A549 (cell line): ENCODE measurements at regions not wholly inside any gene's neighbourhood (a gene's known extent, or its start where the extent isn't known, plus 50 kb on each side); places are given as distances from the start of the nearest gene placed in this dataset.

Source experiments
- ATAC-seq, 2 experiments: fragments of 200-7000 bp in 1 of 2; fragments of >200 bp in 1 of 2; cut with Nextera tagmentation in 1 of 2; cut with Tn5 transposase in 1 of 2; 3 replicates each; pipeline versions ENCODE4 v1.8.0 to v1.9.1; 2018 to 2020; ENCODE audit warnings: mild to moderate bottlenecking in 1 of 2, moderate library complexity in 1 of 2
- CTCF ChIA-PET: fragments of 300-600 bp; sonication (Branson Sonifier 250); formaldehyde crosslinking; extraction: SDS; loops from one replicate; lab custom pipeline; 2021; ENCODE audit warnings: antibody characterized with exemption, inconsistent platforms; lab: Yijun Ruan, JAX
- POLR2A ChIA-PET: fragments of 350-600 bp; formaldehyde crosslinking; extraction: SDS; loops from one replicate; lab custom pipeline; 2021; ENCODE audit warnings: antibody characterized with exemption, inconsistent platforms; lab: Yijun Ruan, JAX
- DNase-seq, 2 experiments: peaks; one replicate each; pipeline versions ENCODE4 v3.0.0 to v3.0.0-alpha.2; 2011 to 2016; ENCODE audit warnings: low read depth in 1 of 2, low spot score in 1 of 2
- FAIRE-seq: peaks from 2 replicates; lab custom pipeline; 2011; peaks lifted over from hg19 to GRCh38; lab: Jason Lieb, UNC
- H3K27ac ChIP-seq, 2 experiments: fragments of >200 bp; sonication (Bioruptor Twin); formaldehyde crosslinking; 3 replicates each; pipeline ENCODE4 v1.5.1; 2016 to 2017
- H3K4me1 ChIP-seq: fragments of >200 bp; sonication (Bioruptor Twin); formaldehyde crosslinking; 3 replicates; pipeline ENCODE4 v1.6.1; 2016
- H3K4me2 ChIP-seq: fragments of >200 bp; sonication (Bioruptor Twin); formaldehyde crosslinking; 3 replicates; pipeline ENCODE4 v1.6.1; 2016
- H3K4me3 ChIP-seq: fragments of >200 bp; sonication (Bioruptor Twin); formaldehyde crosslinking; 3 replicates; pipeline ENCODE4 v1.5.1; 2016
- H3K9me3 ChIP-seq: fragments of >200 bp; sonication (Bioruptor Twin); formaldehyde crosslinking; 3 replicates; pipeline ENCODE4 v1.6.1; 2016
- BHLHE40 ChIP-seq: IDR thresholded peaks from 2 replicates; pipeline ENCODE4 v1.6.1; 2012; ENCODE audit warnings: low read depth, low read length, inconsistent platforms
- CEBPB ChIP-seq, 2 experiments: fragments of >200 bp in 1 of 2; sonication (Bioruptor Twin) in 1 of 2; formaldehyde crosslinking in 1 of 2; IDR thresholded peaks; 2 replicates each; pipeline ENCODE4 v1.6.1; 2012 to 2016
- CHD2 ChIP-seq: fragments of 150-350 bp; IDR thresholded peaks from 2 replicates; pipeline ENCODE4 v1.6.1; 2014; ENCODE audit warnings: low read length; ENCODE audit not compliant: partially characterized antibody
- EHF ChIP-seq: fragments of 250-450 bp; sonication (Bioruptor Pico); IDR thresholded peaks from 2 replicates; pipeline ENCODE4 v1.5.0; 2020; ENCODE audit warnings: mild to moderate bottlenecking
- EP300 ChIP-seq, 2 experiments: fragments of >200 bp; sonication (Bioruptor Twin); formaldehyde crosslinking; IDR thresholded peaks; 2 replicates in 1 of 2; 3 replicates in 1 of 2; pipeline ENCODE4 v1.6.1; 2016 to 2017
- ESRRA ChIP-seq: fragments of 150-350 bp; IDR thresholded peaks from 2 replicates; pipeline ENCODE4 v1.6.1; 2014; ENCODE audit warnings: mild to moderate bottlenecking, low read length, borderline replicate concordance
- FOXS1 ChIP-seq: fragments of 250-450 bp; sonication (Bioruptor Pico); IDR thresholded peaks from 2 replicates; pipeline ENCODE4 v1.5.0; 2020; ENCODE audit warnings: mild to moderate bottlenecking, moderate library complexity
- GATA3 ChIP-seq: IDR thresholded peaks from 2 replicates; pipeline ENCODE4 v1.6.1; 2012; ENCODE audit warnings: borderline replicate concordance
- HEYL ChIP-seq: fragments of 250-450 bp; sonication (Bioruptor Pico); IDR thresholded peaks from 2 replicates; pipeline ENCODE4 v1.8.0; 2021; ENCODE audit warnings: mild to moderate bottlenecking, moderate library complexity
- HOXB5 ChIP-seq: fragments of 250-450 bp; sonication (Bioruptor Pico); IDR thresholded peaks from 2 replicates; pipeline ENCODE4 v1.5.0; 2020; ENCODE audit warnings: mild to moderate bottlenecking, moderate library complexity
- KDM1A ChIP-seq: fragments of 200-600 bp; sonication (generic); IDR thresholded peaks from 2 replicates; pipeline ENCODE4 v1.6.1; 2016; ENCODE audit warnings: low read depth, mild to moderate bottlenecking
- KDM5A ChIP-seq: fragments of 200-600 bp; sonication (generic); IDR thresholded peaks from 2 replicates; pipeline ENCODE4 v1.6.1; 2016; ENCODE audit warnings: antibody characterized with exemption, mild to moderate bottlenecking
- NPAS2 ChIP-seq: fragments of 250-450 bp; sonication (Bioruptor Pico); IDR thresholded peaks from 2 replicates; pipeline ENCODE4 v1.8.0; 2022; ENCODE audit warnings: mild to moderate bottlenecking, moderate library complexity, borderline replicate concordance
- NR3C1 ChIP-seq: fragments of >200 bp; sonication (Bioruptor Twin); formaldehyde crosslinking; IDR thresholded peaks from 3 replicates; pipeline ENCODE4 v1.6.1; 2017
- POLR2AphosphoS2 ChIP-seq: conservative IDR thresholded peaks from 2 replicates; pipeline ENCODE4 v1.6.1; 2012; ENCODE audit warnings: low read length, improper control_type of control experiment, inconsistent platforms
- RAD21 ChIP-seq, 2 experiments: fragments of >200 bp in 1 of 2; sonication (Bioruptor Twin) in 1 of 2; formaldehyde crosslinking in 1 of 2; IDR thresholded peaks in 1 of 2; conservative IDR thresholded peaks in 1 of 2; 2 replicates in 1 of 2; 3 replicates in 1 of 2; pipeline ENCODE4 v1.6.1; 2012 to 2018; ENCODE audit warnings: inconsistent platforms in 1 of 2
- RFX5 ChIP-seq: fragments of 450-650 bp; IDR thresholded peaks from 2 replicates; pipeline ENCODE4 v1.7.1; 2014; ENCODE audit warnings: antibody characterized with exemption, mild to moderate bottlenecking, moderate library complexity
- SMC3 ChIP-seq: fragments of >200 bp; sonication (Bioruptor Twin); formaldehyde crosslinking; IDR thresholded peaks from 3 replicates; pipeline ENCODE4 v1.6.1; 2018; ENCODE audit warnings: inconsistent platforms
- SREBF2 ChIP-seq: fragments of 450-650 bp; IDR thresholded peaks from 2 replicates; pipeline ENCODE4 v1.6.1; 2014; ENCODE audit warnings: mild to moderate bottlenecking, moderate library complexity
- TFCP2L1 ChIP-seq: fragments of 250-450 bp; sonication (Bioruptor Pico); IDR thresholded peaks from 2 replicates; pipeline ENCODE4 v1.5.0; 2021; ENCODE audit warnings: mild to moderate bottlenecking
- TP53 ChIP-seq: fragments of 250-450 bp; sonication (Bioruptor Pico); IDR thresholded peaks from 2 replicates; pipeline ENCODE4 v1.5.0; 2021; ENCODE audit warnings: mild to moderate bottlenecking, moderate library complexity
- ZNF302 ChIP-seq: fragments of 250-450 bp; sonication (Bioruptor Pico); IDR thresholded peaks from 2 replicates; pipeline ENCODE4 v1.9.0; 2021; ENCODE audit warnings: inconsistent platforms, mild to moderate bottlenecking, moderate library complexity
- WGBS: methylation state at CpG from one replicate; pipeline ENCODE4 v1.1.6; 2017; ENCODE audit errors: missing lambda C conversion rate; 5-methylcytosine and 5-hydroxymethylcytosine counted together
- TF ChIP-seq, protein P1 (sequence below): IDR thresholded peaks from 2 replicates; pipeline ENCODE4 v1.6.1; 2012
- TF ChIP-seq, protein P2 (sequence below): IDR thresholded peaks from 2 replicates; pipeline ENCODE4 v1.6.1; 2012; ENCODE audit warnings: low read depth, borderline replicate concordance
- TF ChIP-seq, protein P3 (sequence below): fragments of >200 bp; sonication (Bioruptor Twin); formaldehyde crosslinking; IDR thresholded peaks from 3 replicates; pipeline ENCODE4 v1.5.1; 2016
- TF ChIP-seq, protein P4 (sequence below): fragments of 250-450 bp; sonication (Bioruptor Pico); IDR thresholded peaks from 2 replicates; pipeline ENCODE4 v1.5.0; 2021; ENCODE audit warnings: mild to moderate bottlenecking, moderate library complexity, borderline replicate concordance
- TF ChIP-seq, protein P5 (sequence below): fragments of >200 bp; sonication (Bioruptor Twin); formaldehyde crosslinking; IDR thresholded peaks from 3 replicates; pipeline ENCODE4 v1.6.1; 2016
- TF ChIP-seq, protein P6 (sequence below): fragments of 200-600 bp; sonication (generic); IDR thresholded peaks from 2 replicates; pipeline ENCODE4 v1.6.1; 2016; ENCODE audit warnings: antibody characterized with exemption, mild to moderate bottlenecking, moderate library complexity

DNA sequence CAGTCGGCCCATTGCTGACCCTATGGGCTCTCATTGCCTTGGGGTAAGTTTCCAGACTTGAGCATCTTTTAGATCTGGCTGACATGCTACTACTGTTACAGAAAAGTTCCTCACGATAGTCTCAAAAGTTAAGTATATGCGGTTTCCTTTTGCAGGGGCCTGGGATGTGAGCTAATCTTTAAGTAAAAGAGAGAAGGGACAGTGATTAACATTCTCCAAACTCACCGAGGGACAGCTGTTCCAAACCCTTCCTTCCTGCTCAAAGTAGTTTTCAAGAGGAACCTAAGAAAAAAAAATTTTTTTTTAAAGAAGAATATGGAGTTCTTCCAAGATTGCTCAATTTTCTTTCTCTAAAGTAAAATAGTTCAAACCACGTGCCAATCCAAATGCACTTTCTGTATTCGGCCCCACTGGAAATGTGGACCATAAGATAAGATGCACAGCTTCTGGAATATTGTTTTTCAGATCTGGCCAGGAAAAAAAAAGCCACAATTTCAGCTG lies 168.0 kb upstream of the SPRY4 start:
- no peak for ATAC-seq
- CTCF ChIA-PET, result interaction anchor here (0.6 to 0.9 kb wide), 4 partner anchors 17 to 203 kb away, joined by 3 read pairs; no protein-coding TSS in a partner anchor
- H3K4me3 ChIP-seq, result no peak overlapping the region
- no peak overlapping the region for H3K4me2 ChIP-seq
- H3K4me1 ChIP-seq, result no peaks in the 10 kb centered on the region
- no peak overlapping the region for H3K27ac ChIP-seq
- POLR2A ChIA-PET, result no interaction called here
- no peak for DNase-seq
- WGBS, result 78% methylated on average over 6 of the region's 6 CpGs
- no peak for FAIRE-seq
- no peaks in the 10 kb centered on the region for H3K9me3 ChIP-seq
- TF ChIP-seq, protein P1, sequence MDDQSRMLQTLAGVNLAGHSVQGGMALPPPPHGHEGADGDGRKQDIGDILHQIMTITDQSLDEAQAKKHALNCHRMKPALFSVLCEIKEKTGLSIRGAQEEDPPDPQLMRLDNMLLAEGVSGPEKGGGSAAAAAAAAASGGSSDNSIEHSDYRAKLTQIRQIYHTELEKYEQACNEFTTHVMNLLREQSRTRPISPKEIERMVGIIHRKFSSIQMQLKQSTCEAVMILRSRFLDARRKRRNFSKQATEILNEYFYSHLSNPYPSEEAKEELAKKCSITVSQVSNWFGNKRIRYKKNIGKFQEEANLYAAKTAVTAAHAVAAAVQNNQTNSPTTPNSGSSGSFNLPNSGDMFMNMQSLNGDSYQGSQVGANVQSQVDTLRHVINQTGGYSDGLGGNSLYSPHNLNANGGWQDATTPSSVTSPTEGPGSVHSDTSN, result no peak
- no peak for TF ChIP-seq SREBF2
- TF ChIP-seq RFX5, result no peak
- no peak for TF ChIP-seq HEYL (CRISPR knock-in tag)
- TF ChIP-seq, protein P2, sequence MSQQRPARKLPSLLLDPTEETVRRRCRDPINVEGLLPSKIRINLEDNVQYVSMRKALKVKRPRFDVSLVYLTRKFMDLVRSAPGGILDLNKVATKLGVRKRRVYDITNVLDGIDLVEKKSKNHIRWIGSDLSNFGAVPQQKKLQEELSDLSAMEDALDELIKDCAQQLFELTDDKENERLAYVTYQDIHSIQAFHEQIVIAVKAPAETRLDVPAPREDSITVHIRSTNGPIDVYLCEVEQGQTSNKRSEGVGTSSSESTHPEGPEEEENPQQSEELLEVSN, result no peak
- no peak for TF ChIP-seq HOXB5 (CRISPR knock-in tag)
- TF ChIP-seq SMC3, result no peak
- no peak for TF ChIP-seq FOXS1
- no peak for TF ChIP-seq ZNF302 (CRISPR knock-in tag)
- TF ChIP-seq, all 56 proteins: peak for 0

DNA sequence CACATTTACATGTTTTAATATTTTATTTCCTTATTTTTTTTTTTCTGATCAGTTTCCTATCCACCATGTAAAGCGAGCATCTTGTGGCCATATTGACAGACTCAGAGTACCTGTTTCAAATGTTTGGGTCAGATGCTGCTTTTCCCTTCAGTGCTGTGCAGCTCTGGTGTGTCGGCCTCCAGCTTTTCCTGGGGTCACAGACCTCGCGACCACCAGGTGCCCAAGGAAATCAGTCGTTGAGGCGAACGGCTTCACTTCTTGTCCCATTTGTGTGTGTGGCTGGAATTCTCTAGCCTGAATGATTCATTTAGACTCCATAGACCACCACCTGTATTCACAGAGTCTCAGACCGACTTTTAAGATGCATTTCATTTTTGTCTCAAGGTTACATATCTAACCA lies 166.9 kb upstream of the SPRY4 start:
- CTCF ChIA-PET, result interaction anchor here (0.9 to 1.0 kb wide), 3 partner anchors 12 to 167 kb away, joined by 3 to 5 read pairs (median 3); partner anchors contain the start of gene SPRY4

More for the DNA sequence above, 166.9 kb upstream of the SPRY4 start:
- Histone ChIP-seq H3K4me2 (no peak overlapping the region), H3K4me3 (no peak overlapping the region), H3K27ac (no peak overlapping the region), H3K9me3 (no peaks in the 10 kb centered on the region), H3K4me1 (no peaks in the 10 kb centered on the region)
- ATAC-seq (no peak), FAIRE-seq (no peak), DNase-seq (no peak)
- POLR2A ChIA-PET, result no interaction called here
- TF ChIP-seq, protein P3, sequence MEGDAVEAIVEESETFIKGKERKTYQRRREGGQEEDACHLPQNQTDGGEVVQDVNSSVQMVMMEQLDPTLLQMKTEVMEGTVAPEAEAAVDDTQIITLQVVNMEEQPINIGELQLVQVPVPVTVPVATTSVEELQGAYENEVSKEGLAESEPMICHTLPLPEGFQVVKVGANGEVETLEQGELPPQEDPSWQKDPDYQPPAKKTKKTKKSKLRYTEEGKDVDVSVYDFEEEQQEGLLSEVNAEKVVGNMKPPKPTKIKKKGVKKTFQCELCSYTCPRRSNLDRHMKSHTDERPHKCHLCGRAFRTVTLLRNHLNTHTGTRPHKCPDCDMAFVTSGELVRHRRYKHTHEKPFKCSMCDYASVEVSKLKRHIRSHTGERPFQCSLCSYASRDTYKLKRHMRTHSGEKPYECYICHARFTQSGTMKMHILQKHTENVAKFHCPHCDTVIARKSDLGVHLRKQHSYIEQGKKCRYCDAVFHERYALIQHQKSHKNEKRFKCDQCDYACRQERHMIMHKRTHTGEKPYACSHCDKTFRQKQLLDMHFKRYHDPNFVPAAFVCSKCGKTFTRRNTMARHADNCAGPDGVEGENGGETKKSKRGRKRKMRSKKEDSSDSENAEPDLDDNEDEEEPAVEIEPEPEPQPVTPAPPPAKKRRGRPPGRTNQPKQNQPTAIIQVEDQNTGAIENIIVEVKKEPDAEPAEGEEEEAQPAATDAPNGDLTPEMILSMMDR, result no peak
- TF ChIP-seq CEBPB (IDR thresholded peaks at IDR 0.05), result no peak
- no peak for TF ChIP-seq BHLHE40
- no peak for TF ChIP-seq KDM5A
- TF ChIP-seq TP53, result no peak
- TF ChIP-seq, protein P4, sequence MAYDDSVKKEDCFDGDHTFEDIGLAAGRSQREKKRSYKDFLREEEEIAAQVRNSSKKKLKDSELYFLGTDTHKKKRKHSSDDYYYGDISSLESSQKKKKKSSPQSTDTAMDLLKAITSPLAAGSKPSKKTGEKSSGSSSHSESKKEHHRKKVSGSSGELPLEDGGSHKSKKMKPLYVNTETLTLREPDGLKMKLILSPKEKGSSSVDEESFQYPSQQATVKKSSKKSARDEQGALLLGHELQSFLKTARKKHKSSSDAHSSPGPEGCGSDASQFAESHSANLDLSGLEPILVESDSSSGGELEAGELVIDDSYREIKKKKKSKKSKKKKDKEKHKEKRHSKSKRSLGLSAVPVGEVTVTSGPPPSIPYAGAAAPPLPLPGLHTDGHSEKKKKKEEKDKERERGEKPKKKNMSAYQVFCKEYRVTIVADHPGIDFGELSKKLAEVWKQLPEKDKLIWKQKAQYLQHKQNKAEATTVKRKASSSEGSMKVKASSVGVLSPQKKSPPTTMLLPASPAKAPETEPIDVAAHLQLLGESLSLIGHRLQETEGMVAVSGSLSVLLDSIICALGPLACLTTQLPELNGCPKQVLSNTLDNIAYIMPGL, result no peak
- TF ChIP-seq NPAS2 (CRISPR knock-in tag), result no peak
- TF ChIP-seq, protein P5, sequence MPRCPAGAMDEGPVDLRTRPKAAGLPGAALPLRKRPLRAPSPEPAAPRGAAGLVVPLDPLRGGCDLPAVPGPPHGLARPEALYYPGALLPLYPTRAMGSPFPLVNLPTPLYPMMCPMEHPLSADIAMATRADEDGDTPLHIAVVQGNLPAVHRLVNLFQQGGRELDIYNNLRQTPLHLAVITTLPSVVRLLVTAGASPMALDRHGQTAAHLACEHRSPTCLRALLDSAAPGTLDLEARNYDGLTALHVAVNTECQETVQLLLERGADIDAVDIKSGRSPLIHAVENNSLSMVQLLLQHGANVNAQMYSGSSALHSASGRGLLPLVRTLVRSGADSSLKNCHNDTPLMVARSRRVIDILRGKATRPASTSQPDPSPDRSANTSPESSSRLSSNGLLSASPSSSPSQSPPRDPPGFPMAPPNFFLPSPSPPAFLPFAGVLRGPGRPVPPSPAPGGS, result no peak
- TF ChIP-seq RAD21 (conservative IDR thresholded peaks at IDR 0.05 in 1 of 2, IDR thresholded peaks at IDR 0.05 in 1 of 2), result no peak
- TF ChIP-seq KDM1A, result no peak
- TF ChIP-seq NR3C1, result no peak
- TF ChIP-seq EHF (CRISPR knock-in tag), result no peak
- no peak for TF ChIP-seq GATA3
- TF ChIP-seq, protein P6, sequence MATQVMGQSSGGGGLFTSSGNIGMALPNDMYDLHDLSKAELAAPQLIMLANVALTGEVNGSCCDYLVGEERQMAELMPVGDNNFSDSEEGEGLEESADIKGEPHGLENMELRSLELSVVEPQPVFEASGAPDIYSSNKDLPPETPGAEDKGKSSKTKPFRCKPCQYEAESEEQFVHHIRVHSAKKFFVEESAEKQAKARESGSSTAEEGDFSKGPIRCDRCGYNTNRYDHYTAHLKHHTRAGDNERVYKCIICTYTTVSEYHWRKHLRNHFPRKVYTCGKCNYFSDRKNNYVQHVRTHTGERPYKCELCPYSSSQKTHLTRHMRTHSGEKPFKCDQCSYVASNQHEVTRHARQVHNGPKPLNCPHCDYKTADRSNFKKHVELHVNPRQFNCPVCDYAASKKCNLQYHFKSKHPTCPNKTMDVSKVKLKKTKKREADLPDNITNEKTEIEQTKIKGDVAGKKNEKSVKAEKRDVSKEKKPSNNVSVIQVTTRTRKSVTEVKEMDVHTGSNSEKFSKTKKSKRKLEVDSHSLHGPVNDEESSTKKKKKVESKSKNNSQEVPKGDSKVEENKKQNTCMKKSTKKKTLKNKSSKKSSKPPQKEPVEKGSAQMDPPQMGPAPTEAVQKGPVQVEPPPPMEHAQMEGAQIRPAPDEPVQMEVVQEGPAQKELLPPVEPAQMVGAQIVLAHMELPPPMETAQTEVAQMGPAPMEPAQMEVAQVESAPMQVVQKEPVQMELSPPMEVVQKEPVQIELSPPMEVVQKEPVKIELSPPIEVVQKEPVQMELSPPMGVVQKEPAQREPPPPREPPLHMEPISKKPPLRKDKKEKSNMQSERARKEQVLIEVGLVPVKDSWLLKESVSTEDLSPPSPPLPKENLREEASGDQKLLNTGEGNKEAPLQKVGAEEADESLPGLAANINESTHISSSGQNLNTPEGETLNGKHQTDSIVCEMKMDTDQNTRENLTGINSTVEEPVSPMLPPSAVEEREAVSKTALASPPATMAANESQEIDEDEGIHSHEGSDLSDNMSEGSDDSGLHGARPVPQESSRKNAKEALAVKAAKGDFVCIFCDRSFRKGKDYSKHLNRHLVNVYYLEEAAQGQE, result no peak
- TF ChIP-seq EP300 (IDR thresholded peaks at IDR 0.05), result no peak
- no peak for TF ChIP-seq ESRRA
- TF ChIP-seq CHD2, result no peak
- no peak for TF ChIP-seq HOXB5 (CRISPR knock-in tag)
- no peak for TF ChIP-seq POLR2AphosphoS2
- TF ChIP-seq TFCP2L1 (CRISPR knock-in tag), result no peak
- WGBS, result 90% methylated on average over 8 of the region's 8 CpGs
